Activated gamma-delta T cell (primary cell): ENCODE measurements at regions not wholly inside any gene's neighbourhood (a gene's known extent, or its start where the extent isn't known, plus 50 kb on each side); places are given as distances from the start of the nearest gene placed in this dataset.

Source experiments
- DNase-seq: peaks from one replicate; lab custom pipeline; 2025; lab: John Stamatoyannopoulos, UW

DNA sequence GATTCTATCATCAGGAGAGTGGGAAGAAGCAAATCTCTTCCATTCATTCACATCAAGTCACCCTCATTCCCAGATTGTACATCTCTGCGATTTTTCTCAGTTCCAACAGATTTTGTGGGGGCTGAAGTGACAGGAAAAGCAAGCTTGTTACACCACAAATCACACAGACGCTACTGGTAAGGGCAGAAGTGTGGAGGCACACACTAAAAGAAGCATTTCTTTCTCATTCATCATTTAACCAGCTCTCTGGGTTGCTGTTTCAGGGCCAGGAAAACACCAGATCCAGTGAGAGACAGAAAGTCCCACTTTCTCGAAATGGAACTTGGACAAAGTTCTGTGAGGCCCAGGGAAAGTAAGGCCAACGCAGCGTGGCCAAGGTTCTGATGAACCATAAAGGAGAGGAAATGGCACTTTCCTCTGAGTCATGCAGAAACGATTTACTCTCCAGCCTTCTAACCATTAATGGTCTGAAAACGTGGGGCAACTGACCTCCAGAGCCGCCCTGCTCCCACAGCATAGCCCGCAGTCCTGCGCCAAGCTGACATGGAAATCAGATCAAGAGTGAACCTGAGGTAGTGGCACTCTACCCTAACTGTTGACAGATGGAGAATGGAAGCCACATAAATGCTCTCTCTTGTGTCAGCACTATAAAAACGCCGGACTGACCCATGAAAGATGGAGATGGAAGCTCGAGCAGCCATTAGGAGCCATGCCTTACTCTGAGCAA, 191.0 kb downstream of the C1D start:
- DNase-seq, result no peak

DNA sequence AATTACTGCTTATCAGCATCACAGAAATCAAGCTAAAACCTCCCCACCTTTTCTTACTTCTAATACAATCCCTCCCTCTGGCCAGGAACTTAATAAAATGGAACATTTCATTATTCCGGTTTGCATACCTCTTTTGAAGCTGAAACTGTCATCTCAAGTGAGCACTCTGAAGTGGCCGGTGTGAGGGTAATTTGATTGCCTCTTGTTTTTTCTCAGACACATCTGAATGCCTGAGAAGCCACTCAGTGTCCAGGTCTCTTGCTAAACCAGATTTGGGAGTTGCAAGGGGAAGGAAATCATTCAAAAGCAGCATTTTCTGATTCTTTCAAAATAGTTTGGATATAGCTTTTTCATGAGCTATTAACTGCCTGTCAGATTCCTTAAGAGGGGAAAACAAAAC, 190.3 kb downstream of the C1D start:
- DNase-seq, result no peak

DNA sequence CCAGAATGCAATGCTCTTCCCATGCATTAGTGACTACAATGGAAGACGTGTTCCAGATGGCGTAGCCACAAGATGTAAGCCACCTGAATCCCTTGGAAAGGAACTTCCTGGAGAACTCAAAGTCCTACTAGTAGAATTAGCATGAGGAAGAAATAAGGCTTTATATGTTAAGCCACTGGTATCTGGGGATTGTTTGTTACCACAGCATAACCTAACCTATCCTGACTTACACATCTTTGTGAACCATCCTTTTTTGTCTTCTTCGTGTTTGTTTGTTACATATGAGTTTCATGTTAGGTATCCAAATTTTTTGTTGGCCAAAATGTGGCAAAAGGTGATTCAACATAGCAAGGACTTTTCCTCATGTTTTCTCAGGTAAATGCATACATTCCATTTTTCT, 188.9 kb downstream of the C1D start:
- no peak for DNase-seq

DNA sequence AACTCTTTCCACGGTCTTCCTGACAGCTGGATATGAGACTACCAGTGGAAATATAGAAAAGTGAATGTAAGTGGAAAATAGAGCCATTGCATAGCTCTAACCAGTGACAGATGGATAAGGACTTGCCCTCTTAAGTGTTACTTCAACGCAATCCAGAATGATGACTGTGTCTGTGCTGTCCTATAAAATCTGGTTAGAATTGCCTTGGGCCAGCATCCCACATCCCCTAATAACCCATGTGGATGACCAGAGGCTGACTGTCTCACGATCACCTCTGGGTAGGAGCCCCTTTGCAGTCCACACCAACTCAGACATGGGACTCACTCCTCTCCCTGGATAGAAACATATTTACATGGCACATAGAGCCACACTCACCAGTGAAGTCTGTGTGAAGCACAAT, 186.6 kb downstream of the C1D start:
- no peak for DNase-seq

DNA sequence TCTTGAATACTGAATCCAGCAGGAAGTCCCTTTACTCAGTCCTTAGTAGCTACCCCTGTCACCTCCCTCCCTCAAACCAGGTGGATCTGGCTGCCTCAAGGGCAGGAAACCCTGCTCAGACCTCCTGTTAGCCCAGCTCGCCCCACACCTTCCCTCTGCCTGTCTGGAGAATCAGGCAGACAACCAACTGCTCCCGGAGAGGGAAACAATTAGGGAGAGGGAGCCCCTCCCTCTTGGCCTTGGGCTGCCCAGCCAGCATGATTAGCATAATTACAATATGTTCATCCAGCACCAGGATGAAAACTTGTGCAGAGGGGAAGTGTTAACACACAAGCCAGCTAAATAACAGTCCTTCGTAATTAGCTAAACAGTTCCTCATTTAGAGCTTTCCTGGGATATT, 185.5 kb downstream of the C1D start:
- no peak for DNase-seq

DNA sequence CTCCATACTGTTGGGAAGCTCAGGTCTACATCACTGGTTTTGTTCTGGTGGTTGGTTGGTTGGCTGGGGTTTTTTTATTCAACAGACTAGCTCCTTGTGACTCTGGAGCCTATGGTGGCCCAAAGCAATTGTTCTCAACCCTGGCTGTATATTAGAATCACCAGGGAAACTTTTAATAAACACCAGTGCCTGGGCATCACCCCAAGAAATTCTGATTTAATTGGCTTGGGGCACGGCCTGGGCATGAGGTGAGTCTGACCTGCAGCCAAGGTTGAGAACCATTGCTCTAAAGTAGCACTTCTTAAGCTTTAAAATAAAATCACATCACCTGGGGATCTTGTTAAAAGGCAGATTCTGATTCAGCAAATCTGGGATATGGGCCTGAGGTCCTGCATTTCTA, 184.1 kb downstream of the C1D start:
- DNase-seq, result no peak

DNA sequence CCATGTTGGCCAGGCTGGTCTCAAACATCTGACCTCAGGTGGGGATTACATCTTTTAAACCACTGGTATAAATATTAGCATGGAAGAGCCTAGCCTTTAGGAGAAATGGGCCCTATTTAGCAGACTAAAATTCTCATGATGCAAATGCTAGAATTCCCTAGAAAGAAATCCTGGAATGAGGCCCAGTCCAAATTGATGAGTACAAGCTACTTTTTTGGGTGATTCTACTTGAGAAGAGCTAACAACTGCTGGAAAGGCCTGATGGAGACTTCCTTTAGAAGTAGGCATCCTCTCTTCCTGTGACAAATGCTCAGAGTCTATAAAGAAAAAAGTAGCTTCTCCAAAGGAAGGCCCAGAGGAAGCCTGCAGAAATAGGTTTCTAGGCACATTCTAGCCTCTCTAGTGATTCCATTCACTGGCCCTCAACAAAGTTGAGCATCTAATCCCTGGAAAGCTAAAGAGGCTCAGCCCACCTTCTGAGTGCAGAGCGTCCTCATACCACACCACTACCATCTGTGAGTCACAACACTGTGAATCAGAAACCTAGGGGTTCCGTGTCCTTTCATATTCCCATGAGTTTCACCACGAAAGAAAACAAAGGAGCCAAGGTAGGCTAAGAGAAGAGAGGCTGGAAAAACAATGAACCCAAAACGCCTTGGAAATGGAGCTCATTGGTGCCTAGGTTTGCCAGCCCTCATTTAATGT, 183.1 kb downstream of the C1D start:
- no peak for DNase-seq

DNA sequence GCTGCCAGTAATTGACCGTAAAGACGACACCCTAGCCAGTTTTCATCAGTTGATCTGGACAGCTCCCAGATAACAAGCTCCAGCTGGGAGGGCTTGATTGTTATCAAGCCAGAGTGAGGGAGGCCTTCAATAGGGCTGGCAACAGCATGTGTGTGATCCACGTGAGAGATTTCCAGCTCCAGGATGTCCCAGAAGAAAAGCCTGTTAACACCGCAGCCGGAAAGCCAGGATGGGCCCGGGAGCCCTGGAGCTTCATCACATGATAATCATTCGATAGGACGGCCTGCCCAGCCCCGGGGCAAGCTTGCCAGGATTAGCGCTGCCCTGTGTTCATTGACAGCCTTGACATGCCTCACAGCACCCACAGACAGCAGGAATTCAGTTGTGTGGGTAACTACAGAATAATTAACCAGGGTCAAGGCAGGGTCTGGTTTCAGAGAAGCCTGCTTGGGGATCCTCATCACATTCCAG, 182.5 kb downstream of the C1D start:
- DNase-seq, result no peak

DNA sequence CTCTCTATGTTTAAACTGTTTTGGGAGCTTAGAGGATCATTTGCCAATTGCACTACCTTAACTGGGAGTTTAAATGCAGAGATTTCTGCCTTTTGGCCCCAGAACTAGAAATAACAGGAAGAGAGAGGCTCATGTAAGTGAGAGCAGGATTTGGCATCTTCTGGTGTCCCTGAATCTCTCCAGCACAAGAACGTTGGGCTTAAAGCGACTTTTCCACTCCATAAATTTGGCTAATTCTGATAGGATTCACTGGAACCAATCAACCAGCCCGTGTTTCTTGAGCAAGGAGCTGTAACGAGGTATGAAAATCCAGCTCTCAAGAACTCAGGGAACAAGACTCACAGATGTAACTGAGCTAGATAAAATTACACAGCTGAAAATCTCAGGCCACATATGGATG, 181.0 kb downstream of the C1D start:
- no peak for DNase-seq

DNA sequence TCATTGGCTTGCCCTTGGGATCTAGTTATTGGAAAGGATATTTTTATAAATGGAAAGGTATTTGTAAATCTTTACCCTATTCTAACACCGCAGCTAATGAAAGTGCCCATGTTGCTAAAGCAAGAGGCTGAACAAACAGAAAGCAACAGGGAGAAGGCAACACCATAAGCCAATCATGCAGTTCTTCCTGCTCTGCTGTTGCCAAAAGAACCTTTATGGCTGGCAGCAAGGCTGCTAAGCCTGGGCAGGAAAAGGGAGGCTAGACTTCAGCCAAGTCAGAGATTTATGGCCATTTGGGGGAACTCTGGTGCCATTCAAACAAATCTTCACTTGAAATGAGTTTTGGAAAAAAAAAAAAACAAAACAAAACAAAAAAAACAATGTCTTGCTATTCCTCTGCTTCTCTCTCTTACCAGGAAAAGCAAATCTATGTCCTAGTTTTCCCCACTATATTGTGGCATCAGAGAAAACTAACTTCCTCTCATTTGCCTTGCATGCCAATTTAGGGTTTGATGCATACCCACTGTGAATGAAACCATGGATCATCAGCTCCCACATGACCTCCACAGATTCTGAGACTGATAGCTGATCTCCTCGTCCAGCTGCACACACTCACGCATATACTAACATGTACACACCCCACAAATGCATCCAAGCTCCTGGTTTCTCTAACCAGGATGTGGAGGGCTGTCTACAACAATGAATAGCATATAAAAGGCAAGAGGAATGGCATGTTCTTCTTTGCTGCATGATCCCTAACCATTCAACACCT, 179.3 kb downstream of the C1D start:
- no peak for DNase-seq

DNA sequence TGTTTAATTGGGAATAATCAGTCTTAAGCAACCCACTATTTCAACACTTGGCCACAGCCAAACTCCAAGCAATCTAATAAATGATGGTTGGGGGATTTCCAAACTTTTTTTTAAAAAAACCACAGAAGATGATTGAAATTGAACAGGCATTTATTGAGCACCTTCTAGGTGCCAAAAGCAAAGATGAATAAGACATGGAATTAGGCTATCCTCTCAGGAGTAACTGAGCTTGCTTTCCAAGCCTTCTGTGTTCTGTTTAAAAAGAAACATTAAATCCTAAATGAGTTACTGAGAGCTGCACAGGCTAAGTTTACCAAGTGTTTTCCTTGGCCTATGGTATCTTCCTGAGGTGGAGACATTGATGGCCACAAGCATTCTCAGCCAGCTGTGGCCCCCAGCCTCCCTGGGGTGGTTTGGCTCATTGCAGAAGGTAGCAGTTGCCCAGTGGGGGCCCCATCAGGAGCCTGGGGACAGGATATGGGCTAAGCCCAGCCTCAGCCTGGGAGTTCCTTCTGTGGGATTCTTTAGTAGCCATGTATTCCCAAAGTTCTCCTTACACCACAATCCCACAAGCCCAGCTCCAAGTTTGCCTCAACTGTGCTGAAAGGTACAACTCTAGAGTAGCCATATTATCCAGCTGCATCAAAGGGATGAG, 174.3 kb downstream of the C1D start:
- no peak for DNase-seq

DNA sequence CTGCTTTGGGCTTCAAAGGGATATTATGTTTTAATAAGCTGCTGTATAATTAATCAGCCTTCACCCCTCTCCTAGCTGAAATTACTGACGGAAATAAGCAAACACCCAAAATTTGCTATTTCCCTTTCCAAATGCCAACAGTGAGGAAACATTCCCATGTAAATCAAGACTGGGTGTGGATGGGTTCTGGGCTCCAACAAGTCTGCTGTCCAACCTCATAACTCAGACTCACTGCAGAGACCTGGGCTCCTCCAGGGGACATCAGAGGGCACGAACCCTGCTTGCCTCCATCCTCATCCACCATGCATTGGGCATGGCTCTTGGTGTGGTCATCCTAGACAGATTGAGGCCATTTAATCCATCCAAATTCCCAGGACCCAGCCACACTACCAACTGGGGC, 173.7 kb downstream of the C1D start:
- DNase-seq, result no peak

DNA sequence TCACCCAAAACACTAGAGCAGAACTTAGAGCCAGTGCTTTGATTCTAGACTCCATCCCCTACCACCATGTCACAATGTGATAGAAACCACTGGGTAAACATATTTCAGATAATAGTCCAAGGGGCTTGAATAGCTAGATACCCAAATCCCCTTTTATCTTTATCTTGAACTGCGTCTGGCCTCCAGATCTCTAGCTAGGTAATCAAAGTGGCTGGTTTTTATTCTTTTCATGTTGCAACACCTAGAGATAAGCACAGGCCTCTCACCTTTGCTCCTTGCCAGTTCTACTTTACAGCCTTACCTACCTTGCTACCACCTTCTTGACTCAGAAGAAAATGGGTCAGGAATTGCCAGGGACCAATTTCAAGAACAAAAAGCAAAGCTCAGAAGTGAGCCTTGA, 171.2 kb downstream of the C1D start:
- DNase-seq, result no peak

DNA sequence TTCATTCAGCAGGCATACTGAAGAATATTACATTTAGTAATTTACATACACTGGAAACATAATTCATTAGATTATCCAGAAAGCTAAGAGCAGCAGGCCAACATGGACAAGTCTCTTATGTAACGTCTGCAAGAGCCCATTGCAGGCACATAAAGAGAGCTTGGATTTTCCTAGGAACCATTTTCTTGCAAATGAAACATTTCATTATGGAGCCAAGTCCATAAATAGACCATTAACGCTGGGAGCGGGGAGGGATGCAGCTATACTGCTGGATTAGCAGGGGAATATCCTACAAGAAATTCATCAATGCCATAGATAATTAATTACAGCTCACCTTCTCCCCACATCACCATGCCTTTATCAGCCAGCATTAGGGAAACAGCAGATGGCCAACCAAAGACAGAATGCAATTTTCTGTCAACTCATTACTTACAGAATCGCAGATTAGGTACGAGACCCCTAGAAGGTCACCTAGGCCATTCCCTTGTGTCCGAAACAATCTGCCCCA, 170.4 kb downstream of the C1D start:
- DNase-seq, result no peak

DNA sequence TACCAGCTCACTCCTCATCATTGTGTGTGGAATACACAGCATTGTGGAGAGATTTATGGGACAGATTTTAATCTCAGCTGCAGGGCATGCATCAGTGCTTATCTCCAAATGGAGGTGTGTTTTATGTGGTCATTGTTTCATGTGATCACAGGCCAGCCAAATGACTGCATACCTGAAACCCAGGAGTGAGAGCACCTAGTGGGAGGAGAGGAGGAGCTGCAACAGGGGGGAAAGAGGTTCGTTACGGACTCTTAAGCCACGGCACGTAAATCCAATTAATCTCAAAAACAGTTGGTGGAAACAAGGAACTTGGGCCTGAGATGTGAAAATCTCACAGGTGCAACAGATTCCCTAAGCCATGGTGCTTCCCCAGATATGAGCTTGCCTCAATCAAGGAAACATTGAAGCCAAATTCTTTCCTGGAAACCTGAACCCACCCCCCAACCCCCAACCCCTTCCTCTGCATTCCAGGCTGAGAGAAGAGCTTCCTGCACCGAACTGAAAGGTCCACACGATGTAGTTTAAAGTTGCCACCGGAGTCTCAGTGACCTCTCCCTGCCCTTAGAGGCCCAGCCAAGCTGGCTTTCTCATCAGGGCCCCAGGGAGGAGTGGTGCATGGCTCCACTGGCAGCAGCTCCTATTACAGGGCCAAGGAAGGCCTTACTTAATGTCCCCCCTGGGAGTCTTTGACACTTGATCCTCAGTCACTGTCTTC, 167.4 kb downstream of the C1D start:
- DNase-seq, result no peak

DNA sequence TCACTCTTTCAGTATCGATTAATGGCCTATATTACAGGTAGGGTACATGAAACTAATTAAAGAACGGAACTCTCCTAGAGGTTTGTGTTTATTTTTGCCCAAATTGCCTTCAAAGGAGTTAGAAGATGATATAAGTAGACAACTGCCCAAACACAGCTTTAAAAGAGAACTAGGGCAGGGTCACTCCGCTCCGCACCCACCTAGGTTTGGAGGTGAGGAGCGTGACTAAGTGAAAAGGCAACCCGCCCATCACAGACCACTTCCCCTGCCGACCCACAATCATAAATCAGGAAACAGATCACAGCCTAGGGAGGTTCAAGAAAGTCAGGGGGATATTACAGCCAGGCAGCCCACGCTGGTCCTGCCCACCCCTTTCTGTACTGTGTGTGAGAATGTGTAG, 166.7 kb downstream of the C1D start:
- DNase-seq, result no peak

DNA sequence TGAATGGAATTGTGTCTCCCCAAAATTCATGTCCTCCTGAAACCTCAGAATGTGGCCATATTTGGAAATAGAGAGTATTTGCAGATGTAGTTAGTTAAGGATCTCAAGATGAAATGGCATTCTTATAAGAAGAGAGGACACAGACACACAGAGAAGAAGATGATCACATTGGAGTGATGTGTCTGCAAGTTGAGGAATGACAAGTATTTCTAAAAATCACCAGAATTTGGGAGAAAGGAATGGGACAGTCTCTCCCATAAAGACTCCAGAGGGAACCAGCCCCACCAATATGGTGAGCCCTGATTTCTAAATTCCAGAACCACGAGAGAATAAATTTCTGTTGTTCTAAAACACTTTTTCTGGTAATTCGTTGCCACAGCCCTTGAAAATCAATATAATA, 166.3 kb downstream of the C1D start:
- no peak for DNase-seq

DNA sequence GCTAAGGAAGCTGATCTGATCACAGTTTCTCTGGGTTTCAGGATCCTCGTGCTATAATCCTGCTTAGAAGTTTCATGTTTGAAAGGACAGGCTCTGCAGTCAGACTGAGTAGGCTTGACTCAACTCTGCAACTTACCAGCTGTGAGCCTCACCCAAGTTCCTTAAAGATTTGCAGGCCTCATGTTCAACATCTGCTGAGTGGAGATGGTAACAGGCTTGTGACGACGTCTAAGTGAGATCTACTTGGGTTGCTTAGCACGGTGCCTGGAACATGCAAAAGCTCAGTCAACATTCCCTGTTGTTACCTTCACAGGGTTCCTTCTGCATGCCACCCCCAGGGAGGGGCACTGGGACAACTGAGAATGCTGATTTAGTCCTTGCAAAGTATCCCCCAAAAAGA, 164.2 kb downstream of the C1D start:
- DNase-seq, result no peak

DNA sequence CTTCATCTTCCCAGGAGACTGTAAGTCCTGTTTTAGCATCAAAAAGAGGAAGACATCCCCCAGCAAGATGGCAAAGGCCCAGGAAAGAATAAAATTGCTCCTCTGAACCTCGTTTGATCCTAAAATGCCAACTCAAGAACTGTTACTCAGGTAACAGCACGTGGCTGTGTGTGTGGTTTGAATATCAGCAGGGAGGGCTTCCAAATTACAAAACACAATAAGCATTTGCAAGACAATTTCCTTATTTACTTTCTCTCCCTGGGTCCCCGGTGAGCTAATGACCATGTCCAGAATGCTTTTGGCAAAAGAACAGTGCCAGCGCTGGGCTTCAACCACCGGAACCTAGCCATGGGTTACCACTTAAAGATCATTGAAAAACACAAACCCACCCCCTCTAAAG, 163.6 kb downstream of the C1D start:
- no peak for DNase-seq

DNA sequence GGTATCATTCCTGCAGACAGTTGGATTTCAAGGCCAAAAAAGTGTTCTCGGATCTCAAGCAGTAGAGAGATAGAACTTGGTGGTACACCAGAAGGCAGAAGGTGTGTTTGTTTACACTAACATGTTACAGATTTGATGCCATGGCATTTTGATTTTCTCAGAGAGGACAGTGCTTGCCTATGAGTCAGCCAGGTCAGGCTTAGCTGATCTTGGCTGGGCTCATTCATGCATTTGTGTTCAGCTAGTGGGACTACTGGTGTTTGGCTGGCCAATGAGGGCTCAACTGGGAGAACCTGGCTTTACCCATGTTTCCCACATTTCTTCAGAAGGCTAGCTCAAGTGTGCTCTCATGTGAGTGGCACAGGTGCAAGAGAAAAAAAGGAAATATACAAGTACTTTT, 162.0 kb downstream of the C1D start:
- DNase-seq, result no peak

DNA sequence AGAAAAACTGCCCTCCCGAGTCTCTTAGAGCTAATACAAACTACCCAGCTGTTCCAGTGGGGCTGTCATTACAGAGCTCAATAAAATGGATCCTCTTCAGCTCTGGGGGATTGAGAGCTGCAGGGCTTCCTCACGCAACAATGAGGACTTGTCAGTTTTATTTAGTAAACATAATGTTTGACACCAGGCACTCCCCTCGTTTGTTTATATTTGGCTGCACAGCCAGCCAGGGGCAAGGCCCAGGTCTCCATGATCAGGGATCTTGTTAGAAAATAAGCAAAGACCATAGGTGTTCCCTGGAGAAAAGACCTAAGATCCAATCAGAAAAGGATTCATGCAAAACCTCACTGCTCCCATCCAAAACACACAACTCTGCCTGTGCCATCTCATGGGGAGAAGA, 158.2 kb downstream of the C1D start:
- DNase-seq, result no peak

DNA sequence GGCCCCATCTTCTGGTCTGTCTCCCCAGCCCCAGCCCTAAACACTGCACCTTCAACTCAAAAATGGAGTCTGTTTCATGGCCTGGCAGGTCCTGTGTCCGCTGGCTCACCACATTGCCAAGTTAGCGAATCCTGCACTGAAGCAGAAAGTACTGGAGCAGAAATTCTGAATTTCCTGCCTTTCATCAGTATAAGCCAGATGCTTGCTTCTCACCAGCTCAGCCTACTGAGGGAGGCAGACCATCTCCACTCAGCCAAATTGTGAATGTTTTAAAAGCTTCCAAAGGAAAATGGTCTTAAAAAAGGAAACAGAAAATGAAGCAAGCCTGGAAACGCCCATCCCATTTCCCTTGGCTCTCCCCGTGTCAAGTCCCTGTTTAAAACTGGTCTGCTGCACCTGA, 157.8 kb downstream of the C1D start:
- DNase-seq, result no peak
